K562 (cell line): ENCODE measurements at regions not wholly inside any gene's neighbourhood (a gene's known extent, or its start where the extent isn't known, plus 50 kb on each side); places are given as distances from the start of the nearest gene placed in this dataset.

ENCODE experiments used
- ATAC-seq: fragments of 200-7000 bp; cut with Tn5 transposase; 3 replicates; pipeline ENCODE4 v1.9.1; 2020; ENCODE audit warnings: moderate library complexity
- BruUV-seq: library from RNA; stranded (reverse); fragments of 400-500 nt; replicated peaks from 2 replicates; lab custom pipeline; 2021; lab: Mats Ljungman, UMichigan
- CTCF ChIA-PET: fragments of 300-600 bp; formaldehyde crosslinking; extraction: SDS; loops from one replicate; lab custom pipeline; 2021; ENCODE audit warnings: low intra/inter-chr PET ratio; lab: Yijun Ruan, JAX
- POLR2A ChIA-PET: fragments of 300-600, 350-650 bp; sonication (Branson Sonifier 250); formaldehyde crosslinking; extraction: SDS; loops from one replicate; lab custom pipeline; 2021; ENCODE audit warnings: antibody characterized with exemption, inconsistent platforms; lab: Yijun Ruan, JAX
- DNase-seq, 4 experiments: peaks; one replicate each; pipeline versions ENCODE4 v3.0.0 to v3.0.0-alpha.2; 2011 to 2018; ENCODE audit warnings: low spot score in 3 of 4, mixed read lengths in 3 of 4; ENCODE audit errors: extremely low read depth in 1 of 4
- FAIRE-seq: peaks from 2 replicates; lab custom pipeline; 2011; peaks lifted over from hg19 to GRCh38; lab: Jason Lieb, UNC
- H2AFZ ChIP-seq: 2 replicates; pipeline ENCODE4 v1.6.0; 2011; ENCODE audit warnings: low read depth, low read length, control low read depth, inconsistent platforms
- H3K27ac ChIP-seq: fragments of 200-600 bp; 3 replicates; pipeline ENCODE4 v1.8.0; 2011; ENCODE audit warnings: low read depth, mild to moderate bottlenecking, control low read depth, inconsistent platforms, low read length, moderate library complexity, mixed read lengths; ENCODE audit errors: extremely low read depth
- H3K27me3 ChIP-seq, 2 experiments: fragments of 300-600 bp in 1 of 2; 2 replicates in 1 of 2; 3 replicates in 1 of 2; pipeline versions ENCODE4 v1.6.0 to v1.8.0; 2011; ENCODE audit warnings: inconsistent platforms in 2 of 2, low read length in 2 of 2, mild to moderate bottlenecking in 1 of 2, mixed read lengths in 1 of 2, moderate library complexity in 1 of 2; ENCODE audit not compliant: control insufficient read depth in 2 of 2, insufficient read depth in 2 of 2
- H3K36me3 ChIP-seq: fragments of 300-600 bp; 3 replicates; pipeline ENCODE4 v1.8.0; 2011; ENCODE audit warnings: mild to moderate bottlenecking, low read length, inconsistent platforms; ENCODE audit not compliant: control insufficient read depth, insufficient read depth
- H3K4me1 ChIP-seq, 2 experiments: fragments of 200-600 bp in 1 of 2; replicated peaks in 1 of 2; 2 replicates in 1 of 2; 3 replicates in 1 of 2; pipeline versions ENCODE4 v1.5.1 to v1.8.0; 2011; ENCODE audit warnings: inconsistent platforms in 2 of 2, low read length in 2 of 2, mild to moderate bottlenecking in 1 of 2, mixed read lengths in 1 of 2, moderate library complexity in 1 of 2; ENCODE audit not compliant: control insufficient read depth in 2 of 2, insufficient read depth in 2 of 2
- H3K4me2 ChIP-seq: 2 replicates; pipeline ENCODE4 v1.6.1; 2011; ENCODE audit warnings: low read length, control low read depth, inconsistent platforms, mixed read lengths; ENCODE audit not compliant: insufficient read depth
- H3K4me3 ChIP-seq: fragments of 200-600 bp; sonication (generic), shearing (Covaris generic); 2 replicates; pipeline ENCODE4 v1.5.1; 2016; ENCODE audit warnings: control low read depth, inconsistent platforms
- H3K79me2 ChIP-seq: fragments of 200-600 bp; 3 replicates; pipeline ENCODE4 v1.8.0; 2011; ENCODE audit warnings: low read length, inconsistent platforms; ENCODE audit not compliant: control insufficient read depth, insufficient read depth
- H3K9ac ChIP-seq, 2 experiments: 2 replicates each; pipeline versions ENCODE4 v1.6.0 to v1.6.1; 2011; ENCODE audit warnings: low read depth in 2 of 2, low read length in 2 of 2, control low read depth in 1 of 2, inconsistent platforms in 1 of 2, mild to moderate bottlenecking in 1 of 2, mixed read lengths in 1 of 2; ENCODE audit not compliant: insufficient read depth in 1 of 2
- H3K9me1 ChIP-seq: one replicate; pipeline ENCODE4 v1.6.0; 2011; ENCODE audit warnings: inconsistent platforms, mild to moderate bottlenecking, low read length, moderate library complexity; ENCODE audit not compliant: control insufficient read depth, insufficient read depth
- H3K9me3 ChIP-seq: replicated peaks from 2 replicates; pipeline ENCODE4 v1.5.1; 2011; ENCODE audit warnings: low read depth, low read length, inconsistent platforms; ENCODE audit not compliant: control insufficient read depth, insufficient read depth
- H4K20me1 ChIP-seq: replicated peaks from 2 replicates; pipeline ENCODE4 v1.6.1; 2011; ENCODE audit warnings: low read length, inconsistent platforms, mixed read lengths; ENCODE audit not compliant: control insufficient read depth, insufficient read depth
- CCAR2 ChIP-seq: fragments of 200-400 bp; formaldehyde crosslinking; IDR thresholded peaks from 2 replicates; pipeline ENCODE4 v1.6.1; 2017; ENCODE audit warnings: mild to moderate bottlenecking, low read depth, low read length
- HDGF ChIP-seq: fragments of 450-650 bp; IDR thresholded peaks from 2 replicates; pipeline ENCODE4 v1.6.1; 2016
- NUFIP1 ChIP-seq: fragments of 450-650 bp; IDR thresholded peaks from 2 replicates; pipeline ENCODE4 v1.6.1; 2018; ENCODE audit not compliant: partially characterized antibody
- PKNOX1 ChIP-seq: fragments of 450-650 bp; IDR thresholded peaks from 2 replicates; pipeline ENCODE4 v1.6.1; 2016
- PTTG1 ChIP-seq: fragments of 450-650 bp; IDR thresholded peaks from 2 replicates; pipeline ENCODE4 v1.6.1; 2016; ENCODE audit warnings: low read depth, mild to moderate bottlenecking, missing genetic modification characterization, missing compliant biosample characterization
- RBM34 ChIP-seq: fragments of 200-400 bp; formaldehyde crosslinking; IDR thresholded peaks from 2 replicates; pipeline ENCODE4 v1.6.1; 2018; ENCODE audit warnings: low read length, borderline replicate concordance; ENCODE audit not compliant: insufficient read depth
- ZNF584 ChIP-seq: fragments of 200-800 bp; sonication (Bioruptor generic); IDR thresholded peaks from 2 replicates; pipeline ENCODE4 v1.6.1; 2016; ENCODE audit warnings: low read depth, mild to moderate bottlenecking, missing genetic modification characterization, missing compliant biosample characterization
- ZNF79 ChIP-seq: fragments of 250-450 bp; sonication (Bioruptor Pico); IDR thresholded peaks from 2 replicates; pipeline ENCODE4 v1.4.0; 2020; ENCODE audit warnings: low read depth, mild to moderate bottlenecking, moderate library complexity
- WGBS: fragments of 100-300 bp; shearing (Covaris generic); methylation state at CpG from one replicate; pipeline ENCODE4 v1.1.6; 2016; ENCODE audit warnings: low coverage, mixed read lengths; ENCODE audit not compliant: insufficient coverage; ENCODE audit errors: missing lambda C conversion rate; 5-methylcytosine and 5-hydroxymethylcytosine counted together
- in situ Hi-C: fragments of 300-500 bp; cut with MboI; formaldehyde crosslinking; loops from 4 replicates; pipeline ENCODE4 v1.15.0; 2018; ENCODE audit warnings: inconsistent platforms, mixed read lengths
- intact Hi-C: fragments of 100-400 bp; cut with micrococcal nuclease; formaldehyde crosslinking; loops from 2 replicates; pipeline ENCODE4 v1.14.2; 2022

- no peak for TF ChIP-seq PTTG1
- TF ChIP-seq NUFIP1 = no peak
- TF ChIP-seq RBM34 = no peak
- TF ChIP-seq ZNF79 (CRISPR knock-in tag) = no peak
- TF ChIP-seq ZNF584 = no peak
These were observed 970.6 kb downstream of the NCAM2 start (continued) for GRCh38 chr21:21968810-21969209.

GRCh38 chr21:21969211-21969610 lies 971.0 kb downstream of the NCAM2 start:
- intact Hi-C loops = no loop called here
- no peak overlapping the region for H2AFZ ChIP-seq
- H3K27ac ChIP-seq = no peak overlapping the region
- no peaks in the 10 kb centered on the region for H3K4me1 ChIP-seq
- POLR2A ChIA-PET = no interaction called here
- H3K4me3 ChIP-seq = no peak overlapping the region
- WGBS = 0% methylated on average over 2 of the region's 2 CpGs
- CTCF ChIA-PET = no interaction called here
- H3K79me2 ChIP-seq = no peaks in the 10 kb centered on the region
- DNase-seq (no peak), ATAC-seq (no peak), FAIRE-seq (no peak)
- no peaks in the 10 kb centered on the region; the same call in 1 of the 2 replicates for H3K9me3 ChIP-seq
- no peaks in the 10 kb centered on the region for H3K9me1 ChIP-seq
- no peak overlapping the region for H3K9ac ChIP-seq
- TF ChIP-seq HDGF (no peak), PKNOX1 (no peak), CCAR2 (no peak)
- in situ Hi-C loops = no loop called here
- no peaks in the 10 kb centered on the region for H4K20me1 ChIP-seq
- H3K4me2 ChIP-seq = no peak overlapping the region
- no TSS peak for BruUV-seq
- H3K27me3 ChIP-seq = no peaks in the 10 kb centered on the region
- no peaks in the 10 kb centered on the region for H3K36me3 ChIP-seq
